ENCODE measurements at regions not wholly inside any gene's neighbourhood (a gene's known extent, or its start where the extent isn't known, plus 50 kb on each side); places are given as distances from the start of the nearest gene placed in this dataset.

DNA sequence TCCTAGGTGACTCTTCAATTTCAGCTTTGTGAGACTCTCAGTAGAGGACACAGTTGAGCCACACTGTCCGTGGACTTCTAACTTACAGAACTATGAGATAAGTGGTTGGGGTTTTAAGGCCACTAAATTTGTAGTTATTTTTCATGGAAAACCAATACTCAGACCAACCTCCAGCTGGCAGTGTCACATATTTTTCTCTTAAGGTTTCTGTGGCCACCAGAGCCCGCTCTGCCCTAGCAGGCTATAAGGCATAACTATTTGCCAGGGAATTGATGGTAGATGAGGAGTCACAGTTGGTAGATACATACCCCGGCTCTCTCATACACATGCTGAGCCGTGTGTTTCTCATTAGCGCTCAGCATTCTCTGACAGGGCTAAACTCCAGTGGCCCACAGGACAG is 336.8 kb upstream of the MON1B start:
- H2AFZ ChIP-seq (ENCODE audit: low read depth, low read length), result no peak overlapping the region
- H3K4ac ChIP-seq (ENCODE audit: low read depth in 1 of 2, low read length in 2 of 2), result no peak overlapping the region
- no peak overlapping the region for H2BK15ac ChIP-seq (ENCODE audit: low read depth, poor library complexity, severe bottlenecking)
- no peak overlapping the region for H2AK5ac ChIP-seq (ENCODE audit: low read length, severe bottlenecking)
- H3K23ac ChIP-seq (ENCODE audit: low read length in 2 of 2), result no peak overlapping the region
- H3K27me3 ChIP-seq (ENCODE audit: control insufficient read depth in 1 of 2, insufficient read depth in 1 of 2, low read length in 2 of 2), result no peaks in the 10 kb centered on the region
- no peaks in the 10 kb centered on the region for H3K36me3 ChIP-seq (ENCODE audit: control insufficient read depth in 1 of 2, insufficient read depth in 2 of 2, low read depth in 1 of 2, low read length in 2 of 2)
- H3K9ac ChIP-seq (ENCODE audit: low read length), result no peak overlapping the region
- H4K8ac ChIP-seq (ENCODE audit: low read length), result no peak overlapping the region
- H3K4me2 ChIP-seq (ENCODE audit: low read length, poor library complexity, severe bottlenecking), result no peak overlapping the region
- DNase-seq, result no peak
- H3K14ac ChIP-seq (ENCODE audit: low read length in 2 of 2), result no peak overlapping the region
- H3K79me1 ChIP-seq (replicated peaks; ENCODE audit: low read length, poor library complexity, severe bottlenecking), result no peaks in the 10 kb centered on the region
- H2BK5ac ChIP-seq (ENCODE audit: low read depth, low read length, poor library complexity, severe bottlenecking), result no peak overlapping the region
- no peaks in the 10 kb centered on the region for H3K4me1 ChIP-seq (ENCODE audit: control insufficient read depth, insufficient read depth, low read depth, low read length)
- H2BK12ac ChIP-seq (ENCODE audit: low read length in 2 of 2), result no peak overlapping the region
- no peak overlapping the region for H3K4me3 ChIP-seq (ENCODE audit: insufficient read depth in 1 of 2, low read depth in 1 of 2, low read length in 2 of 2)
- H3K18ac ChIP-seq (ENCODE audit: low read depth in 1 of 2, low read length in 2 of 2), result no peak overlapping the region
- H4K91ac ChIP-seq (ENCODE audit: low read length), result no peak overlapping the region
- H3K9me3 ChIP-seq (ENCODE audit: control insufficient read depth, low read length), result no peaks in the 10 kb centered on the region
- H3K27ac ChIP-seq (ENCODE audit: low read length, poor library complexity, severe bottlenecking), result no peak overlapping the region
- H2BK120ac ChIP-seq (ENCODE audit: low read depth, low read length), result no peak overlapping the region
- WGBS, result 91% methylated on average over 5 of the region's 5 CpGs

DNA sequence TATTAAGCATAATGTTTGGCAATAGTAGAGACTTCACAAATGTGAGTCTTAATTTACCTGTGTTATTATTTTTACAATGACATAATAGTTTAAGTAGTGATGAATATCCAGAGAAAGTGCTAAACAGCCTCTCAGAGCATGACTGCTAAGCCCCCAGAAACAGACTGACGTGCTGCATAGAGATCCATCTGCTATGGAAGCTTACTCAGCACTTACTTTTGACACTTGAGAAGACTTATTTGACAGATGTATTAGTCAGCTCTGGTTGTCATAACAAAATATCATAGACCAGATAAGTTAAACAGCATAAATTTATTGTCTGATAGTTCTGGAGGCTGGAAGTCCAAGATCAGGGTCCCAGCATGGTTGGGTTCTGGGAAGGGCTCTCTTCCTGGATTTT is 334.9 kb upstream of the MON1B start:
- Histone ChIP-seq H2BK120ac (ENCODE audit: low read depth, low read length) (no peak overlapping the region), H3K14ac (ENCODE audit: low read length in 2 of 2) (no peak overlapping the region), H2BK5ac (ENCODE audit: low read depth, low read length, poor library complexity, severe bottlenecking) (no peak overlapping the region), H4K8ac (ENCODE audit: low read length) (no peak overlapping the region), H3K18ac (ENCODE audit: low read depth in 1 of 2, low read length in 2 of 2) (no peak overlapping the region), H3K79me1 (replicated peaks; ENCODE audit: low read length, poor library complexity, severe bottlenecking) (no peaks in the 10 kb centered on the region), H3K23ac (ENCODE audit: low read length in 2 of 2) (no peak overlapping the region), H3K9ac (ENCODE audit: low read length) (no peak overlapping the region), H3K4me3 (ENCODE audit: insufficient read depth in 1 of 2, low read depth in 1 of 2, low read length in 2 of 2) (no peak overlapping the region), H3K4ac (ENCODE audit: low read depth in 1 of 2, low read length in 2 of 2) (no peak overlapping the region), H3K9me3 (ENCODE audit: control insufficient read depth, low read length) (no peaks in the 10 kb centered on the region), H3K27ac (ENCODE audit: low read length, poor library complexity, severe bottlenecking) (no peak overlapping the region), H3K27me3 (ENCODE audit: control insufficient read depth in 1 of 2, insufficient read depth in 1 of 2, low read length in 2 of 2) (no peaks in the 10 kb centered on the region), H3K4me2 (ENCODE audit: low read length, poor library complexity, severe bottlenecking) (no peak overlapping the region), H2BK15ac (ENCODE audit: low read depth, poor library complexity, severe bottlenecking) (no peak overlapping the region), H3K36me3 (ENCODE audit: control insufficient read depth in 1 of 2, insufficient read depth in 2 of 2, low read depth in 1 of 2, low read length in 2 of 2) (no peaks in the 10 kb centered on the region), H3K4me1 (ENCODE audit: control insufficient read depth, insufficient read depth, low read depth, low read length) (no peaks in the 10 kb centered on the region), H2BK12ac (ENCODE audit: low read length in 2 of 2) (no peak overlapping the region), H2AK5ac (ENCODE audit: low read length, severe bottlenecking) (no peak overlapping the region), H2AFZ (ENCODE audit: low read depth, low read length) (no peak overlapping the region), H4K91ac (ENCODE audit: low read length) (no peak overlapping the region)
- no peak for DNase-seq
- WGBS, result 60% methylated on average over 1 of the region's 1 CpG

DNA sequence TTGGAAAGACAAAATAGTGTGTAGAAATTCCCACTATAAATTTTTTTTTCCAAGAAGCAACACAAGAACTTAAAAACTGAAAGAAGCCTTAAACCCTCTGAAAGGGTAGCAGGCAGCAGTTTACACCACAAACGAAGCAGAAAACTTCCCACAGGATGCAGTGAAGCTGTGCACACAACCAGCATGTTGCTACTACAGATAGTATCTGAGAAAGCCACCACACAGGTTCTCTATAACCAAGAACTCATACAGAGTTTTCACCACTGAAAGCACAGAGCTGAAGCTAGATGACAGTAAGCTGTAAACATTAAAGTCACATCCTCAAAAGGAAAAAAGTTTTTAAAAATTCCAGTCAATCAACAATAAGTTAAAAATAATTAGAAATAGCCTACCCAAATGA is 333.6 kb upstream of the MON1B start:
- Histone ChIP-seq H2BK12ac (ENCODE audit: low read length in 2 of 2) (no peak overlapping the region), H3K23ac (ENCODE audit: low read length in 2 of 2) (no peak overlapping the region), H3K9ac (ENCODE audit: low read length) (no peak overlapping the region), H3K4me2 (ENCODE audit: low read length, poor library complexity, severe bottlenecking) (no peak overlapping the region), H3K4me1 (ENCODE audit: control insufficient read depth, insufficient read depth, low read depth, low read length) (no peaks in the 10 kb centered on the region), H2AFZ (ENCODE audit: low read depth, low read length) (no peak overlapping the region), H3K36me3 (ENCODE audit: control insufficient read depth in 1 of 2, insufficient read depth in 2 of 2, low read depth in 1 of 2, low read length in 2 of 2) (no peaks in the 10 kb centered on the region), H4K91ac (ENCODE audit: low read length) (no peak overlapping the region), H4K8ac (ENCODE audit: low read length) (no peak overlapping the region), H2BK5ac (ENCODE audit: low read depth, low read length, poor library complexity, severe bottlenecking) (no peak overlapping the region), H2BK120ac (ENCODE audit: low read depth, low read length) (no peak overlapping the region), H3K4me3 (ENCODE audit: insufficient read depth in 1 of 2, low read depth in 1 of 2, low read length in 2 of 2) (no peak overlapping the region), H3K79me1 (replicated peaks; ENCODE audit: low read length, poor library complexity, severe bottlenecking) (no peaks in the 10 kb centered on the region), H3K18ac (ENCODE audit: low read depth in 1 of 2, low read length in 2 of 2) (no peak overlapping the region), H3K27ac (ENCODE audit: low read length, poor library complexity, severe bottlenecking) (no peak overlapping the region), H3K4ac (ENCODE audit: low read depth in 1 of 2, low read length in 2 of 2) (no peak overlapping the region), H2BK15ac (ENCODE audit: low read depth, poor library complexity, severe bottlenecking) (no peak overlapping the region), H2AK5ac (ENCODE audit: low read length, severe bottlenecking) (no peak overlapping the region), H3K9me3 (ENCODE audit: control insufficient read depth, low read length) (no peaks in the 10 kb centered on the region), H3K14ac (ENCODE audit: low read length in 2 of 2) (no peak overlapping the region), H3K27me3 (ENCODE audit: control insufficient read depth in 1 of 2, insufficient read depth in 1 of 2, low read length in 2 of 2) (no peaks in the 10 kb centered on the region)
- DNase-seq, result no peak
- 29% methylated on average over 1 of the region's 1 CpG for WGBS

DNA sequence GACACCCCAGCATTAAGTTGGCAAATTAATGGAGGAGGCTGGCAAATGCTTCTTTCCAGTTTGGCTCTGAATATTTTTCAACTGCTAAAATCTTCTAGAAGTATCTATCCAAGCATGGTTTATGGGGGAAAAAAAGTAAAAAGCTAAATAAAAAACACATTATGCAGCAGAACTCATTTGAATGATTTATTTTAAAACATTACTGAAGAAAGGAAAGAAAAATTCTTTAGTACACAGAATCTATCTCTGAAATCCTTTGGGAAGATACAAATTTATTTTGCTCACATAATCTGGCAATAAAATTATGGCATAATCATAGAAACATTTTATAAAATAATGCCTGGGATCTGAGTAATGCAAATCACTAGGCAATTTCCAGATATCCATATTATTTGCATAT is 328.1 kb upstream of the MON1B start:
- DNase-seq, result no peak
- H2AK5ac ChIP-seq (ENCODE audit: low read length, severe bottlenecking), result no peak overlapping the region

More for the DNA sequence above, 328.1 kb upstream of the MON1B start:
- Histone ChIP-seq H3K27ac (ENCODE audit: low read length, poor library complexity, severe bottlenecking) (no peak overlapping the region), H3K4me2 (ENCODE audit: low read length, poor library complexity, severe bottlenecking) (no peak overlapping the region), H2BK120ac (ENCODE audit: low read depth, low read length) (no peak overlapping the region), H2BK15ac (ENCODE audit: low read depth, poor library complexity, severe bottlenecking) (no peak overlapping the region), H4K91ac (ENCODE audit: low read length) (no peak overlapping the region), H3K14ac (ENCODE audit: low read length in 2 of 2) (no peak overlapping the region), H3K4me1 (ENCODE audit: control insufficient read depth, insufficient read depth, low read depth, low read length) (no peaks in the 10 kb centered on the region), H3K4ac (ENCODE audit: low read depth in 1 of 2, low read length in 2 of 2) (no peak overlapping the region), H2BK12ac (ENCODE audit: low read length in 2 of 2) (no peak overlapping the region), H3K23ac (ENCODE audit: low read length in 2 of 2) (no peak overlapping the region), H2BK5ac (ENCODE audit: low read depth, low read length, poor library complexity, severe bottlenecking) (no peak overlapping the region), H3K27me3 (ENCODE audit: control insufficient read depth in 1 of 2, insufficient read depth in 1 of 2, low read length in 2 of 2) (no peaks in the 10 kb centered on the region), H3K4me3 (ENCODE audit: insufficient read depth in 1 of 2, low read depth in 1 of 2, low read length in 2 of 2) (no peak overlapping the region), H3K18ac (ENCODE audit: low read depth in 1 of 2, low read length in 2 of 2) (no peak overlapping the region), H3K9me3 (ENCODE audit: control insufficient read depth, low read length) (no peaks in the 10 kb centered on the region), H4K8ac (ENCODE audit: low read length) (no peak overlapping the region), H3K79me1 (replicated peaks; ENCODE audit: low read length, poor library complexity, severe bottlenecking) (no peaks in the 10 kb centered on the region), H2AFZ (ENCODE audit: low read depth, low read length) (no peak overlapping the region), H3K9ac (ENCODE audit: low read length) (no peak overlapping the region), H3K36me3 (ENCODE audit: control insufficient read depth in 1 of 2, insufficient read depth in 2 of 2, low read depth in 1 of 2, low read length in 2 of 2) (no peaks in the 10 kb centered on the region)

Measured in mesenchymal stem cell (in vitro differentiated cells and primary cell).